SIG-M5 (cell line): ENCODE measurements at regions not wholly inside any gene's neighbourhood (a gene's known extent, or its start where the extent isn't known, plus 50 kb on each side); places are given as distances from the start of the nearest gene placed in this dataset.

Source experiments
- DNase-seq: peaks from one replicate; lab custom pipeline; 2025; lab: John Stamatoyannopoulos, UW

GRCh38 chr11:105553025-105553424 lies 56.8 kb upstream of the GRIA4 start:
- DNase-seq, result no peak

DNA sequence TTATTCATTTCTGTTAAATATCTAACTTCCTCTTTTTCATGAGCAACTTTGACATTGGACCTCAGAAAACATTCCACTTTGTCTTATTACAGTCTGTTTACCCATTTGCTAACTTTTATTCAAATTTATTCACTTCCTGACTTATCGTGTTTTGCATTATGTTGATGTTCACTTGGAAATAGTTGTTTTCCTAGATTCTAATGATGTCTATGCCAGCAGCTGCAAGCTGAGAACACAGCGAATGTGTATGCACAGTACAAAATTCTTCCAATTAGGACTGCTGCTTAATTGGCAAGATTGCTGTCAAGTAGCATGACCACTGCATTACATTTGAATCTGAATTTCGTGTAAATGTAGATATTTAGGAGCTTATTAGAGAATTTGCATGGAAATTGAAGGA lies 61.5 kb upstream of the GRIA4 start:
- no peak for DNase-seq

- DNase-seq, result no peak
Observed at GRCh38 chr11:105538588-105538987, 71.3 kb upstream of the GRIA4 start.

- DNase-seq, result no peak
Observed at GRCh38 chr11:105537531-105537930, 72.3 kb upstream of the GRIA4 start.

DNA sequence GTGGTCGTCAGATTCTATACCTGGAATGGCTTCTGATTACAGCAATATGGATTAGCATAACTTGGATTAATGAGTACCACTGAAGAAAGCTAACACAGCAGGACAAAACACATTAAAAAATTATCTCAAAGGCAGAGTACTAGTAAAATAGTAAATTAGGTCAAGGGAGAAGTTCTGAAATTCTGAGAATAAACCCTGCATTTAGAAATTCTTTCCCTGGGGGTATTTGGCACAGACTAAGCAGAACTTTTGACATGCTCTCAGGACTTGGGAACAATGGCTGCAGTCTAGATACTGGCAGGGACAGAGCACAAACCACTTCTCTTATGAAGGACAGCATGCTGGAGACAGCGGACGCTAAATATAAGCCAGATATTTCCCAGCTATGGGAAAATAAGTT lies 85.6 kb upstream of the GRIA4 start:
- DNase-seq, result no peak

GRCh38 chr11:105520706-105521345 lies 89.0 kb upstream of the GRIA4 start:
- no peak for DNase-seq

GRCh38 chr11:105507496-105508254 lies 102.2 kb upstream of the GRIA4 start:
- no peak for DNase-seq

- no peak for DNase-seq
Observed at GRCh38 chr11:105492010-105492409, 117.9 kb upstream of the GRIA4 start.

DNA sequence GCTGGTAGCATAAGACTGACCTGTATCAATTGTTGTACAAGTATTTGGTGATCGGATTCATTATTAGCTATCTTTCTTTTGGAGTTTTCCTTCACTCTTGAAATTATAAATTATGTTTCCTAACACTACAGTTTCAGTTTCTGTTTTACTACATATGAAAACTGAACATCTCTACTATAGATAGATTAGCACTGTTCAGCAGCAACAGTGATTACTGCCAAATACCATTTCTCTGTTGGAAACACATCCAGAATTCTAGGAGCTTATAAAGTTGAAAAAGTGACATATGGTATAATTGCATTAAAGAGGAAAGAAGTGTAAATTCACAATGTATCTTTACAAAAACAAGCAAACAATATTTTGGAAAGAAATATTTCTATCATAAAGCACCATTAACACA lies 118.5 kb upstream of the GRIA4 start:
- no peak for DNase-seq

DNA sequence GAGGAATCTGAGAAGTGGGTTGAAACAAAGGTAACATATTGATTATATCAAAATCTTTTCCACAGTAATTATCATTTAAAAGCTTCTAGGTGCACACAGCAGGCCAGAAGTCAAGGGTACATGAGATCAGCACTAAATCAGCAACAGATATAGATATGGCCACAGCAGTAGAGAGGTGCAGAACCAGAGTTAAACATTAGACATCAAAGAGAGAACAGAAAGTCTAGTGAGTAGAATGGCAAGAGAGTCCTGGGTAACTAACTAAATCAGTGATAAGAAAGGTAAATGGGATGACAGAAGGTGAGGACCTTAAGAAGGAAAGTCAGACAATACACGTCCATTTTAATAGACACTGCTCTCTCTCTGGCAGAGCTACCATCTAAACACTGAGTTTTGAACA lies 119.5 kb upstream of the GRIA4 start:
- no peak for DNase-seq

GRCh38 chr11:105489446-105489845 lies 120.4 kb upstream of the GRIA4 start:
- no peak for DNase-seq

DNA sequence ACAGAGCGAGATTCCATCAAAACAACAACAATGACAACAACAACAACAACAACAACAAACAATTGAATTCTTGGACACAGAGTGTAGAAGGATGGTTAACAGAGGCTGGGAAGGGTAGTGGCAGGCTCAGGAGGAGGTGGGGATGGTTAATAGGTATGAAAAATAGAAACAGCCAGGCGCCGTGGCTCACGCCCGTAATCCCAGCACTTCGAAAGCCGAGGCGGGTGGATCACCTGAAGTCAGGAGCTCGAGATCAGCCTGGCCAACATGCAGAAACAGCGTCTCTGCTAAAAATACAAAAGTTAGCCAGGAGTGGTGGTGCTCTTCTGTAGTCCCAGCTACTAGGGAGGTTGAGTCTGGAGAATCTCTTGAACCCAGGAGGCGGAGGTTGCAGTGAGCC lies 122.9 kb upstream of the GRIA4 start:
- DNase-seq, result no peak

GRCh38 chr11:105469931-105470330 lies 139.9 kb upstream of the GRIA4 start:
- no peak for DNase-seq

DNA sequence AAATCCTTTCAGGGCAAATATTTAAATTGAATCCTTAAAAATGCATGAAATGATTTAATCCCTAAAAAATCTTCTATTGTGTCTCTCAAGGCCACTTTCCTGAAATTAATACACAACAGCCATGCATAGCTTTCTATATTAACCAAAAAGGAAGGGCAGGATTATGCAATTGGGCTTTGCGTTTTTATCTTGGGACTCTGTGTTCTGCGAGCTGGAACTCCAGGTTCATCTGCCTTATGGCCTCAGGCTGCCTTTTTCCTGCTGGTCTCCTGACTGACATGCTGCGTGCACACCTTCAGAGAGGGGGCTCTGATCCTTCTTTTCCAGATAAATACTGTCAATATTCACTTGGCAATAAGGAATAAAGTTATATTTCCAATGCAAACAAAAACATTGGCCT lies 141.7 kb upstream of the GRIA4 start:
- DNase-seq, result no peak

GRCh38 chr11:105466582-105467228 lies 143.2 kb upstream of the GRIA4 start:
- DNase-seq, result no peak

DNA sequence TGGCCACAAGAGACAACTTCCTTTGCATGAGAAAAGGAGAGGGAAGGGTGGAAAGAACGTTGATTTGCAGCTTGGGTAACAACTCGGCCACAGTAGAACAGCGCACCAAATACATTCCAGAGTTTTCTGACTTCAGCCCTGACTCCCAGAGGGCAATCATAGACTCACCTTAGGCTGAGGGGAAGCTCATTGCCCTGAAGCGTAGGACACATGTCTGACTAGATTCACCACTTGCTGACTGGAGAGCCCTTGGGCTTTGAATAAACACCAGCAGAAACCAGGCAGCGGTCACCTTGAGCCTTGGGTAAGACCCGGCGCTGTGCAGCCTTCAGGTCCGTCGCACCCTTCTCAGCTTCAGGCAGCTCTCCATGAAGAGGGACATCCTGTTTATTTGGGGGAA lies 151.8 kb upstream of the GRIA4 start:
- DNase-seq, result no peak

- no peak for DNase-seq
Observed at GRCh38 chr11:105456950-105457349, 152.9 kb upstream of the GRIA4 start.

DNA sequence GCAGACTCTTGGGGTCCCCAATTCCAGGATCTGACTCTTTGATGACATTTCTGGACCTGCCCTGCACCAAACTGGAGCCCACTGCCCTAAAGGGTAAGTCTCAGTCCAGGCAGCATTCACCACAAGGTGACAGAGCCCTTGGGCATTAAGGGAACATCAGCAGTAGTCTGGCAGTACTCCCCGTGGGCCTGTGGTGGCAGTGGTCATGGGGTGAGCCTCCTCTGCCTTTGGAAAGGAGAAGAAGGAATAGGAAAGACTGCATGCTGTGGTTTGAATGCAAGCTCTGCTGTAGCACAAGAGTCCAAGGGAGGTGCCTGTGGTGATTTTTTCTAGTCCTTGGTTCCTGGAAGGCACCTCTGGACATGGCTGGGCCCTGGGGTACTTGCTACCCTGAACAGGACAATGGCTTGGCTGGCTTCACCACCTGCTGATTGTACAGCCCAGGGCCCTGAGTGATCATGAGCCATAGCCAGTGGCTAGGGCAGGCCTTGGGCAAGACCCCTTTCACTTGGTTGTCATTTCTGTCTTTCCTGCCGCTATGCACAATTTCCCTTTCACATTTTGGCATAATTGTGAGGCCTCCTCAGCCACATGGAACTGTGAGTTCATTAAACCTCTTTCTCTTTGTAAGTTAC lies 160.7 kb upstream of the GRIA4 start:
- DNase-seq, result no peak

GRCh38 chr11:105448703-105449079 lies 161.2 kb upstream of the GRIA4 start:
- no peak for DNase-seq

DNA sequence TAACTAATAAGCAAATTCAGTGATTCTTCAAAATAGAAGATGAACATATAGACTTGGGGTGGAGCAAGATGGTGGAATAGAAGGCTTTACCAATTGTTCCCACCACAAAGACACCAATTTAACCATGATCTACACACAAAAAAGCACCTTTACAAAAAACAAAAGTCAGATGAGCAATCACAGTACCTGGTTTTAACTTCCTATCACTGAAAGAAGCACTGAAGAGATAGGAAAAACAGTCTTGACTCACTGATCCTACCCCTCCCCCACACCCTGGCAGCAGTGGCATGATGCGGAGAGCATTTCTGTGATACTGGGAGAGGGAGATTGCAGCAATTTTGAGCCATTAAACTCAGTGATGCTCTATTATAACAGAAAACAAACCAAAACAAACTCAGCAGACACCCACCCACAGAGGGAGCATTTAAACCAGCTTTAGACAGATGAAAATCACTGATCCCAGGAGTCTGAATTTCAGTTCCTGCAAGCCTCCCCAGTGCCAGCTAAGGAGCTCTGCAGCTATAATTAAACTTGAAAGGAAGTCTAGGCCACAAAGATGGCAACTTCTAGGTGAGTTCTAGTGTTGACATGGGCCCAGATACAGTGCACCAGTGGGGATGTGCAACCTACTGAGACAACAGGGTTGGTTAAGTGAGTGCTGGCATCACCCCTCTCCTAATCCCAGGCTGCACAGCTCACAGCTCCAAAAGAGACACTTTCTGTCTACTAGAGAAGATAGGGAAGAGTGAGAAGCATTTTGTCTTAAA lies 161.8 kb upstream of the GRIA4 start:
- no peak for DNase-seq

GRCh38 chr11:105443623-105444022 lies 166.2 kb upstream of the GRIA4 start:
- no peak for DNase-seq
